GM23338 (cell line): ENCODE measurements at regions not wholly inside any gene's neighbourhood (a gene's known extent, or its start where the extent isn't known, plus 50 kb on each side); places are given as distances from the start of the nearest gene placed in this dataset.

ENCODE experiments used
- ATAC-seq: fragments of 200-7000 bp; cut with Tn5 transposase; 3 replicates; pipeline ENCODE4 v1.9.1; 2020
- DNase-seq: peaks from one replicate; pipeline ENCODE4 v3.0.0-alpha.2; 2015; ENCODE audit warnings: low spot score
- H2AFZ ChIP-seq: fragments of 200-600 bp; sonication (generic); 2 replicates; pipeline ENCODE4 v1.8.0; 2016; ENCODE audit warnings: antibody characterized with exemption, mild to moderate bottlenecking, moderate library complexity
- H3F3A ChIP-seq: fragments of 200-600 bp; sonication (generic); replicated peaks from 2 replicates; pipeline ENCODE4 v1.8.0; 2017; ENCODE audit warnings: antibody characterized with exemption, mixed run types, low read depth
- H3K27ac ChIP-seq: fragments of 200-600 bp; sonication (generic); 2 replicates; pipeline ENCODE4 v1.6.1; 2016; ENCODE audit warnings: low read depth
- H3K27me3 ChIP-seq: fragments of 200-600 bp; sonication (generic); 2 replicates; pipeline ENCODE4 v1.8.0; 2016; ENCODE audit warnings: mild to moderate bottlenecking, mixed run types, moderate library complexity; ENCODE audit not compliant: insufficient read depth
- H3K36me3 ChIP-seq: fragments of 200-600 bp; sonication (generic); 2 replicates; pipeline ENCODE4 v1.8.0; 2016; ENCODE audit warnings: mild to moderate bottlenecking; ENCODE audit not compliant: insufficient read depth
- H3K4me1 ChIP-seq: fragments of 200-600 bp; sonication (generic); 2 replicates; pipeline ENCODE4 v1.8.0; 2016; ENCODE audit warnings: mild to moderate bottlenecking, moderate library complexity; ENCODE audit not compliant: insufficient read depth
- H3K4me2 ChIP-seq: fragments of 200-600 bp; sonication (generic); 2 replicates; pipeline ENCODE4 v1.7.1; 2017; ENCODE audit warnings: mixed run types
- H3K4me3 ChIP-seq: fragments of 200-600 bp; sonication (generic); 2 replicates; pipeline ENCODE4 v1.6.1; 2016; ENCODE audit warnings: mixed run types
- H3K79me2 ChIP-seq: fragments of 200-600 bp; sonication (generic); replicated peaks from 2 replicates; pipeline ENCODE4 v1.8.0; 2017; ENCODE audit warnings: mild to moderate bottlenecking; ENCODE audit not compliant: insufficient read depth
- H3K9me2 ChIP-seq: fragments of 200-600 bp; sonication (generic); 2 replicates; pipeline ENCODE4 v1.8.0; 2017; ENCODE audit not compliant: insufficient read depth
- H4K20me1 ChIP-seq: fragments of 200-600 bp; sonication (generic); replicated peaks from 2 replicates; pipeline ENCODE4 v1.8.0; 2017; ENCODE audit warnings: mild to moderate bottlenecking; ENCODE audit not compliant: insufficient read depth
- H3K27ac Mint-ChIP-seq: 2 replicates; pipeline ENCODE4 v1.8.0; 2020; ENCODE audit warnings: inconsistent platforms, mild to moderate bottlenecking, moderate library complexity, mixed read lengths
- H3K27me3 Mint-ChIP-seq: 3 replicates; pipeline ENCODE4 v1.8.0; 2022; ENCODE audit warnings: low read depth, mild to moderate bottlenecking, moderate library complexity, mixed read lengths, inconsistent platforms; ENCODE audit not compliant: insufficient read depth, poor library complexity
- H3K36me3 Mint-ChIP-seq: 3 replicates; pipeline ENCODE4 v1.8.0; 2021; ENCODE audit warnings: low read depth, mild to moderate bottlenecking, inconsistent platforms, moderate library complexity, mixed read lengths
- H3K4me1 Mint-ChIP-seq: 3 replicates; pipeline ENCODE4 v1.8.0; 2020; ENCODE audit warnings: mild to moderate bottlenecking, inconsistent platforms, mixed read lengths
- H3K4me3 Mint-ChIP-seq: 3 replicates; pipeline ENCODE4 v1.8.0; 2021; ENCODE audit warnings: moderate library complexity, mild to moderate bottlenecking, inconsistent platforms, mixed read lengths
- H3K9me3 Mint-ChIP-seq: 3 replicates; pipeline ENCODE4 v1.8.0; 2020; ENCODE audit warnings: moderate library complexity, mild to moderate bottlenecking, inconsistent platforms, mixed read lengths
- CTCF ChIP-seq, 2 experiments: fragments of 200-600 bp in 1 of 2; sonication (generic) in 1 of 2; conservative IDR thresholded peaks; 2 replicates each; pipeline versions ENCODE4 v1.5.1 to v1.6.1; 2016 to 2017; ENCODE audit warnings: antibody characterized with exemption in 2 of 2, low read depth in 2 of 2, mild to moderate bottlenecking in 2 of 2, moderate library complexity in 1 of 2
- NANOG ChIP-seq: IDR thresholded peaks from 2 replicates; pipeline ENCODE4 v1.6.1; 2016; ENCODE audit warnings: antibody characterized with exemption, borderline replicate concordance
- POLR2AphosphoS5 ChIP-seq: IDR thresholded peaks from 2 replicates; pipeline ENCODE4 v1.6.1; 2016; ENCODE audit warnings: antibody characterized with exemption, low read depth
- REST ChIP-seq: IDR thresholded peaks from one replicate; pipeline ENCODE4 v1.6.1; 2018; ENCODE audit warnings: antibody characterized with exemption; ENCODE audit not compliant: unreplicated experiment
- STAT1 ChIP-seq: IDR thresholded peaks from one replicate; pipeline ENCODE4 v1.6.1; 2016; ENCODE audit warnings: antibody characterized with exemption; ENCODE audit not compliant: unreplicated experiment
- ZNF331 ChIP-seq: fragments of 250-450 bp; sonication (Bioruptor Pico); IDR thresholded peaks from 2 replicates; pipeline ENCODE4 v1.5.0; 2020; ENCODE audit warnings: low read depth, mild to moderate bottlenecking, moderate library complexity

- TF ChIP-seq CTCF (conservative IDR thresholded peaks at IDR 0.05; ENCODE audit: low read depth in 2 of 2), result no peak
- TF ChIP-seq NANOG, result no peak
Measured at GRCh38 chr6:3981917-3982316, 97.0 kb downstream of the FAM217A start (continued).

GRCh38 chr6:3983778-3984177 is 95.2 kb downstream of the FAM217A start:
- Mint-ChIP-seq H3K27ac (no peak overlapping the region), H3K4me3 (no peak overlapping the region), H3K9me3 (no peaks in the 10 kb centered on the region), H3K4me1 (peaks cover 26% of the 10 kb centered on the region), H3K36me3 (peaks cover 20% of the 10 kb centered on the region), H3K27me3 (peaks cover 2% of the 10 kb centered on the region)
- H3K79me2 ChIP-seq, result no peaks in the 10 kb centered on the region
- no peaks in the 10 kb centered on the region for H3F3A ChIP-seq
- H3K36me3 ChIP-seq, result no peaks in the 10 kb centered on the region; the same call in 1 of the 2 replicates
- no peaks in the 10 kb centered on the region for H4K20me1 ChIP-seq
- TF ChIP-seq CTCF (conservative IDR thresholded peaks at IDR 0.05; ENCODE audit: low read depth in 2 of 2) (no peak), REST (no peak)
- H3K4me1 ChIP-seq, result peaks cover 27% of the 10 kb centered on the region
- H3K27ac ChIP-seq, result no peak overlapping the region
- peak overlapping the region; percentile 33 for H3K4me2 ChIP-seq
- H3K9me2 ChIP-seq, result no peaks in the 10 kb centered on the region
- H2AFZ ChIP-seq, result no peak overlapping the region
- no peak for ATAC-seq
- H3K27me3 ChIP-seq, result no peaks in the 10 kb centered on the region
- no peak for DNase-seq
- H3K4me3 ChIP-seq, result 0 out of 2 replicates have a peak overlapping the region, but pooled peaks have one; percentile 8

GRCh38 chr6:3984494-3984893 is 94.4 kb downstream of the FAM217A start:
- Histone ChIP-seq H3K27ac (no peak overlapping the region), H3K4me3 (no peak overlapping the region), H3F3A (no peaks in the 10 kb centered on the region), H3K4me1 (peaks cover 27% of the 10 kb centered on the region), H2AFZ (no peak overlapping the region), H3K9me2 (no peaks in the 10 kb centered on the region), H3K4me2 (no peak overlapping the region), H3K36me3 (no peaks in the 10 kb centered on the region; the same call in 1 of the 2 replicates), H3K79me2 (no peaks in the 10 kb centered on the region), H4K20me1 (no peaks in the 10 kb centered on the region), H3K27me3 (no peaks in the 10 kb centered on the region)
- no peak overlapping the region for H3K4me3 Mint-ChIP-seq
- H3K27ac Mint-ChIP-seq, result no peak overlapping the region
- no peak for ATAC-seq
- H3K4me1 Mint-ChIP-seq, result peaks cover 26% of the 10 kb centered on the region
- peaks cover 20% of the 10 kb centered on the region for H3K36me3 Mint-ChIP-seq
- H3K27me3 Mint-ChIP-seq, result peaks cover 2% of the 10 kb centered on the region
- no peaks in the 10 kb centered on the region; the same call in 2 of the 3 replicates for H3K9me3 Mint-ChIP-seq
- no peak for DNase-seq
- TF ChIP-seq ZNF331 (no peak), POLR2AphosphoS5 (no peak), REST (no peak), STAT1 (no peak)
